WERI-Rb-1 (cell line): ENCODE measurements at regions not wholly inside any gene's neighbourhood (a gene's known extent, or its start where the extent isn't known, plus 50 kb on each side); places are given as distances from the start of the nearest gene placed in this dataset.

Source experiments
- DNase-seq: peaks from one replicate; pipeline ENCODE4 v3.0.0-alpha.2; 2020
- H3K27ac ChIP-seq: fragments of 250-450 bp; sonication (Bioruptor Pico); 2 replicates; pipeline ENCODE4 v1.5.1; 2020; ENCODE audit warnings: mild to moderate bottlenecking, moderate library complexity
- H3K27me3 ChIP-seq: fragments of 250-450 bp; sonication (Bioruptor Pico); 2 replicates; pipeline ENCODE4 v1.5.1; 2021; ENCODE audit warnings: mild to moderate bottlenecking, low read depth, moderate library complexity; ENCODE audit not compliant: insufficient read depth, severe bottlenecking
- H3K36me3 ChIP-seq: fragments of 250-450 bp; sonication (Bioruptor Pico); 2 replicates; pipeline ENCODE4 v1.5.1; 2020; ENCODE audit warnings: mild to moderate bottlenecking, moderate library complexity
- H3K4me3 ChIP-seq: 2 replicates; pipeline ENCODE4 v1.5.1; 2011; ENCODE audit warnings: low read depth, mild to moderate bottlenecking, control low read depth, low read length
- H3K9me3 ChIP-seq: fragments of 250-450 bp; sonication (Bioruptor Pico); 2 replicates; pipeline ENCODE4 v1.5.1; 2021; ENCODE audit warnings: mild to moderate bottlenecking, moderate library complexity; ENCODE audit not compliant: severe bottlenecking
- TF ChIP-seq, protein P1 (sequence below): IDR thresholded peaks from 2 replicates; pipeline ENCODE4 v1.5.1; 2011; ENCODE audit warnings: low read depth, mild to moderate bottlenecking, control low read depth, inconsistent platforms, low read length

DNA sequence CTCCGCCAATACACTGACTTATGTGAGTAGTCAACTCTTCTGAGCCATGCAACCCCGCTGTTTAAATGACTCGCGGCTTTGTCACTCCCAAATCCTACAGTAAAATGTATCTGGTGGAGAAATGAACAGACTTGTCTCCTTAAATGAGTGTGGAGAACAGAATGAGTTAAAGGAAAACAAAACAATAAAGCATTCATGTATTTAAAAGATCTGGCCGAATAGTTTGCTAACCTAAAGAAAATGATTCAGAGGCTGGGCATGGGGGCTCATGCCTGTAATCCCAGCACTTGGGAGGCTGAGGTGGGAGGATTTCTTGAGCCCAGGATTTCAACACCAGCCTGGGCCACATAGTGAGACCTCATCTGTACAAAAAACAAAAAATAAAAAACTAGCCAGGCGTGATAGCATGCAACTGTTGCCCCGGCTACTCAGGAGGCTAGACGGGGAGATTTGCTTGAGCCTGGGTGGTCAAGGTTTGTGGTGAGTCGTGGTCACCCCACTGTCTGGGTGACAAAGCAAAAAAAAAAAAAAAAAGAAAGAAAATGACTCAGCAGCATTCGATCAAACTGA lies 86.5 kb upstream of the PFKP start:
- TF ChIP-seq, protein P1, sequence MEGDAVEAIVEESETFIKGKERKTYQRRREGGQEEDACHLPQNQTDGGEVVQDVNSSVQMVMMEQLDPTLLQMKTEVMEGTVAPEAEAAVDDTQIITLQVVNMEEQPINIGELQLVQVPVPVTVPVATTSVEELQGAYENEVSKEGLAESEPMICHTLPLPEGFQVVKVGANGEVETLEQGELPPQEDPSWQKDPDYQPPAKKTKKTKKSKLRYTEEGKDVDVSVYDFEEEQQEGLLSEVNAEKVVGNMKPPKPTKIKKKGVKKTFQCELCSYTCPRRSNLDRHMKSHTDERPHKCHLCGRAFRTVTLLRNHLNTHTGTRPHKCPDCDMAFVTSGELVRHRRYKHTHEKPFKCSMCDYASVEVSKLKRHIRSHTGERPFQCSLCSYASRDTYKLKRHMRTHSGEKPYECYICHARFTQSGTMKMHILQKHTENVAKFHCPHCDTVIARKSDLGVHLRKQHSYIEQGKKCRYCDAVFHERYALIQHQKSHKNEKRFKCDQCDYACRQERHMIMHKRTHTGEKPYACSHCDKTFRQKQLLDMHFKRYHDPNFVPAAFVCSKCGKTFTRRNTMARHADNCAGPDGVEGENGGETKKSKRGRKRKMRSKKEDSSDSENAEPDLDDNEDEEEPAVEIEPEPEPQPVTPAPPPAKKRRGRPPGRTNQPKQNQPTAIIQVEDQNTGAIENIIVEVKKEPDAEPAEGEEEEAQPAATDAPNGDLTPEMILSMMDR: no peak
- Histone ChIP-seq H3K27ac (no peak overlapping the region), H3K27me3 (no peaks in the 10 kb centered on the region), H3K9me3 (no peaks in the 10 kb centered on the region), H3K4me3 (no peak overlapping the region), H3K36me3 (no peaks in the 10 kb centered on the region)
- no peak for DNase-seq

GRCh38 chr10:2980116-2980515 lies 87.2 kb upstream of the PFKP start:
- Histone ChIP-seq H3K9me3 (no peaks in the 10 kb centered on the region), H3K36me3 (no peaks in the 10 kb centered on the region), H3K27ac (no peak overlapping the region), H3K27me3 (no peaks in the 10 kb centered on the region), H3K4me3 (no peak overlapping the region)
- TF ChIP-seq, protein P1: no peak
- no peak for DNase-seq

GRCh38 chr10:2979306-2979705 lies 88.0 kb upstream of the PFKP start:
- Histone ChIP-seq H3K27me3 (no peaks in the 10 kb centered on the region), H3K4me3 (no peak overlapping the region), H3K9me3 (no peaks in the 10 kb centered on the region), H3K27ac (no peak overlapping the region), H3K36me3 (no peaks in the 10 kb centered on the region)
- DNase-seq: no peak
- TF ChIP-seq, protein P1: no peak

GRCh38 chr10:2978574-2979273 lies 88.6 kb upstream of the PFKP start:
- H3K27me3 ChIP-seq: no peaks in the 10 kb centered on the region
- no peak overlapping the region for H3K4me3 ChIP-seq
- no peaks in the 10 kb centered on the region for H3K9me3 ChIP-seq
- TF ChIP-seq, protein P1: no peak
- no peak overlapping the region for H3K27ac ChIP-seq
- H3K36me3 ChIP-seq: no peaks in the 10 kb centered on the region
- DNase-seq: no peak

GRCh38 chr10:2978111-2978510 lies 89.2 kb upstream of the PFKP start:
- no peak overlapping the region for H3K4me3 ChIP-seq
- TF ChIP-seq, protein P1: 0 out of 2 replicates have a peak, but pooled peaks have one; percentile 29
- H3K9me3 ChIP-seq: no peaks in the 10 kb centered on the region
- no peaks in the 10 kb centered on the region for H3K27me3 ChIP-seq
- no peak overlapping the region for H3K27ac ChIP-seq
- DNase-seq: no peak
- H3K36me3 ChIP-seq: no peaks in the 10 kb centered on the region
